ENCODE measurements at regions not wholly inside any gene's neighbourhood (a gene's known extent, or its start where the extent isn't known, plus 50 kb on each side); places are given as distances from the start of the nearest gene placed in this dataset.

GRCh38 chr5:86439593-86440110, 178.1 kb upstream of the COX7C start:
- ChIA-PET POLR2A (no interaction called here), CTCF (ENCODE audit: low intra/inter-chr PET ratio) (no interaction called here)
- intact Hi-C loops (cut with micrococcal nuclease), result no loop called here
- no TSS peak for BruUV-seq (replicated peaks)
- no peaks in the 10 kb centered on the region for H4K20me1 ChIP-seq (replicated peaks; ENCODE audit: control insufficient read depth, insufficient read depth, low read length)
- H3K4me3 ChIP-seq, result no peak overlapping the region
- no peaks in the 10 kb centered on the region for H3K9me1 ChIP-seq (ENCODE audit: control insufficient read depth, insufficient read depth, low read length)
- no peak for ATAC-seq
- no peaks in the 10 kb centered on the region for H3K79me2 ChIP-seq (ENCODE audit: control insufficient read depth, insufficient read depth, low read length)
- H3K27me3 ChIP-seq (ENCODE audit: control insufficient read depth in 2 of 2, insufficient read depth in 2 of 2, low read length in 2 of 2), result no peaks in the 10 kb centered on the region
- TF ChIP-seq BMI1 (IDR thresholded peaks at IDR 0.05; ENCODE audit: low read length), result no peak
- TF ChIP-seq, protein P1, sequence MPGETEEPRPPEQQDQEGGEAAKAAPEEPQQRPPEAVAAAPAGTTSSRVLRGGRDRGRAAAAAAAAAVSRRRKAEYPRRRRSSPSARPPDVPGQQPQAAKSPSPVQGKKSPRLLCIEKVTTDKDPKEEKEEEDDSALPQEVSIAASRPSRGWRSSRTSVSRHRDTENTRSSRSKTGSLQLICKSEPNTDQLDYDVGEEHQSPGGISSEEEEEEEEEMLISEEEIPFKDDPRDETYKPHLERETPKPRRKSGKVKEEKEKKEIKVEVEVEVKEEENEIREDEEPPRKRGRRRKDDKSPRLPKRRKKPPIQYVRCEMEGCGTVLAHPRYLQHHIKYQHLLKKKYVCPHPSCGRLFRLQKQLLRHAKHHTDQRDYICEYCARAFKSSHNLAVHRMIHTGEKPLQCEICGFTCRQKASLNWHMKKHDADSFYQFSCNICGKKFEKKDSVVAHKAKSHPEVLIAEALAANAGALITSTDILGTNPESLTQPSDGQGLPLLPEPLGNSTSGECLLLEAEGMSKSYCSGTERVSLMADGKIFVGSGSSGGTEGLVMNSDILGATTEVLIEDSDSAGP (CRISPR knock-in tag; IDR thresholded peaks at IDR 0.05), result no peak
- in situ Hi-C loops (cut with MboI), result no loop called here
- no peak overlapping the region for H3K4me2 ChIP-seq (ENCODE audit: insufficient read depth, low read length)
- FAIRE-seq, result no peak
- H3K9me3 ChIP-seq (replicated peaks; ENCODE audit: control insufficient read depth, insufficient read depth, low read depth, low read length), result no peaks in the 10 kb centered on the region
- DNase-seq (ENCODE audit: extremely low read depth in 1 of 4, low spot score in 3 of 4), result no peak
- no peaks in the 10 kb centered on the region for H3K4me1 ChIP-seq (replicated peaks in 1 of 2; ENCODE audit: control insufficient read depth in 2 of 2, insufficient read depth in 2 of 2, low read length in 2 of 2)
- H3K9ac ChIP-seq (ENCODE audit: insufficient read depth in 1 of 2, low read depth in 2 of 2, low read length in 2 of 2), result no peak overlapping the region
- no peaks in the 10 kb centered on the region for H3K36me3 ChIP-seq (ENCODE audit: control insufficient read depth, insufficient read depth, low read length)
- no peak overlapping the region for H3K27ac ChIP-seq (ENCODE audit: extremely low read depth, low read depth, low read length)
- no peak overlapping the region for H2AFZ ChIP-seq (ENCODE audit: low read depth, low read length)
- 5% methylated on average over 2 of the region's 2 CpGs for WGBS (ENCODE audit: insufficient coverage, low coverage, missing lambda C conversion rate)

DNA sequence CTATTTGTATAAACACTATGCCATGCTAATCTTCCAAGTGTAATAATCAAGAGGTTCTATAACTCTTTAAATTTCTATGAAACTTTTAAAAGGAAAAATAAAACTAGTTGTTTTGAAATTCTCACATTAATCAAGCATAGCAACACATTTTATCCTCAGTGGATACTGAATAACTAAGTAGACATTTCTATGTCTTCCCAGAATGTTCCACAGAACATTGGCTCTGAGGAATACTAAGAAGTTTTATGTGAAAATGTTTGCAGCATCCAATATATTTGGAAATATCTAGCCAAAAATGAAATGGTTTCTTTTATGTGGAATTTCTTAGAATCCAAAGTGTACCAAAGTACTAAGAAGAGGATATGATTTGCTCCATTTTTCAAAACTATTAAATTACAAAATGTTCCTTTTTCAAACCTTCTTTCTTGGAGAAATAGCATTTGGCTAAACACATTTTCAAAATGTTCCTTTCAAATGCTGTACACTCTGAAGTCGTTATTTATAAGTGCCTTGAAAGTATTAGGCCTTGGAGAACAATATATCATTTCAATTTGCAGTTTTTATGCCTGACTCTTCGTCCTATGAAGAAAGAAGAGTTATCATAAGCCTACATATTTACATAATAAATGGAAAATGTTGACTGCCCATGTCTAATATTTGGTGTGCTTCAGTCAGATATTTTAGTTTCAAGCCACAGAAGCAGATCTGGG, 175.6 kb upstream of the COX7C start:
- H3K9me1 ChIP-seq (ENCODE audit: control insufficient read depth, insufficient read depth, low read length), result no peaks in the 10 kb centered on the region
- BruUV-seq (replicated peaks), result no TSS peak
- H3K36me3 ChIP-seq (ENCODE audit: control insufficient read depth, insufficient read depth, low read length), result no peaks in the 10 kb centered on the region
- no peak overlapping the region for H3K9ac ChIP-seq (ENCODE audit: insufficient read depth in 1 of 2, low read depth in 2 of 2, low read length in 2 of 2)
- intact Hi-C loops (cut with micrococcal nuclease), result no loop called here
- ChIA-PET CTCF (ENCODE audit: low intra/inter-chr PET ratio) (no interaction called here), POLR2A (no interaction called here)
- H3K9me3 ChIP-seq (replicated peaks; ENCODE audit: control insufficient read depth, insufficient read depth, low read depth, low read length), result no peaks in the 10 kb centered on the region
- 8% methylated on average over 2 of the region's 2 CpGs for WGBS (ENCODE audit: insufficient coverage, low coverage, missing lambda C conversion rate)
- H2AFZ ChIP-seq (ENCODE audit: low read depth, low read length), result no peak overlapping the region
- H3K79me2 ChIP-seq (ENCODE audit: control insufficient read depth, insufficient read depth, low read length), result no peaks in the 10 kb centered on the region
- no peaks in the 10 kb centered on the region for H3K27me3 ChIP-seq (ENCODE audit: control insufficient read depth in 2 of 2, insufficient read depth in 2 of 2, low read length in 2 of 2)
- in situ Hi-C loops (cut with MboI), result no loop called here
- H3K4me3 ChIP-seq, result no peak overlapping the region
- no peak for FAIRE-seq
- H3K27ac ChIP-seq (ENCODE audit: extremely low read depth, low read depth, low read length), result no peak overlapping the region
- no peaks in the 10 kb centered on the region for H3K4me1 ChIP-seq (replicated peaks in 1 of 2; ENCODE audit: control insufficient read depth in 2 of 2, insufficient read depth in 2 of 2, low read length in 2 of 2)
- no peak for ATAC-seq
- DNase-seq (ENCODE audit: extremely low read depth in 1 of 4, low spot score in 3 of 4), result no peak
- no peak overlapping the region for H3K4me2 ChIP-seq (ENCODE audit: insufficient read depth, low read length)
- no peaks in the 10 kb centered on the region for H4K20me1 ChIP-seq (replicated peaks; ENCODE audit: control insufficient read depth, insufficient read depth, low read length)
- TF ChIP-seq POLR2G (IDR thresholded peaks at IDR 0.05; ENCODE audit: low read depth, low read length) (no peak), THAP12 (CRISPR knock-in tag; IDR thresholded peaks at IDR 0.05) (no peak), PHB (CRISPR knock-in tag; IDR thresholded peaks at IDR 0.05) (no peak), PCBP2 (IDR thresholded peaks at IDR 0.05; ENCODE audit: low read depth, low read length, poor library complexity, severe bottlenecking) (no peak), BACH1 (tag; IDR thresholded peaks at IDR 0.05) (no peak), RUNX1 (IDR thresholded peaks at IDR 0.05; ENCODE audit: low read depth) (no peak), ZNF75A (CRISPR knock-in tag; IDR thresholded peaks at IDR 0.05) (no peak), TOE1 (IDR thresholded peaks at IDR 0.05; ENCODE audit: borderline replicate concordance) (no peak), TOE1 (CRISPR knock-in tag; IDR thresholded peaks at IDR 0.05; ENCODE audit: borderline replicate concordance, low read depth) (no peak), MTA2 (IDR thresholded peaks at IDR 0.05; ENCODE audit: low read depth) (no peak), TBL1XR1 (IDR thresholded peaks at IDR 0.05; ENCODE audit: low read length in 2 of 2) (no peak)
